NT2/D1 (cell line): ENCODE measurements at regions not wholly inside any gene's neighbourhood (a gene's known extent, or its start where the extent isn't known, plus 50 kb on each side); places are given as distances from the start of the nearest gene placed in this dataset.

Experiments
- SUZ12 ChIP-seq: IDR thresholded peaks from 2 replicates; pipeline ENCODE4 v1.6.1; 2011; ENCODE audit not compliant: insufficient read length, insufficient read depth; ENCODE audit errors: extremely low read depth
- YY1 ChIP-seq: IDR thresholded peaks from 2 replicates; pipeline ENCODE4 v1.6.1; 2011; ENCODE audit not compliant: insufficient read length, insufficient read depth

- TF ChIP-seq SUZ12 (no peak), YY1 (no peak)
Measured at GRCh38 chr16:86448306-86448890, 61.9 kb upstream of the FOXF1 start.
